ENCODE measurements at regions not wholly inside any gene's neighbourhood (a gene's known extent, or its start where the extent isn't known, plus 50 kb on each side); places are given as distances from the start of the nearest gene placed in this dataset.

DNA sequence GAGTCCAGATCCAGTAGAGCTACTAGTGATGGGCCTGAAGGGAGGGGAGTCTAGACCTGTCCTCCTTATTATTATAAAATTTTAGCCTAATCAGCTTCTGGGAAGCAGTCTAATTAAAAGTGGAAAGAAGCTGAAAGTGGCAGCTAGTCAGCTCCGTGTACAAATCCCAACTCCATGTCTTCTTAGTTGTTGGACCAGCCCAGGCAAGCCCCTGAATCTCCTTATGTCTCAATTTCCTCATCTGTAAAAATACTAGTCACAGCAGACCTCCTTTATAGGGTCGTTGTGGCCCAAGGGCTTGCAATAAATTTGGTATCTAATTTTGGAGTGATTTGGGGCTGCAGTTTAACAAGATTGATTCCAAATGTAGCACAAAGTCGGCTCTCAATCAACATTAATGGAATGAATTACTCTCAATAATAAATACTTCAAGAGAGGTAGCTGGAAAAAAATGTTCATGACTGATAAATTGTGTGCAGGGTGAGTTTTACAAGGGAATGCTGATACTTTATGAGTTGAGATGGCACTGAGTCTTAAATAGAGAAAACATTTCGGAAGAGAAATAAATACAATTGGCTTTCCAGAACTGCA is 118.3 kb upstream of the NDUFV2 start:
- TF ChIP-seq, protein P1, sequence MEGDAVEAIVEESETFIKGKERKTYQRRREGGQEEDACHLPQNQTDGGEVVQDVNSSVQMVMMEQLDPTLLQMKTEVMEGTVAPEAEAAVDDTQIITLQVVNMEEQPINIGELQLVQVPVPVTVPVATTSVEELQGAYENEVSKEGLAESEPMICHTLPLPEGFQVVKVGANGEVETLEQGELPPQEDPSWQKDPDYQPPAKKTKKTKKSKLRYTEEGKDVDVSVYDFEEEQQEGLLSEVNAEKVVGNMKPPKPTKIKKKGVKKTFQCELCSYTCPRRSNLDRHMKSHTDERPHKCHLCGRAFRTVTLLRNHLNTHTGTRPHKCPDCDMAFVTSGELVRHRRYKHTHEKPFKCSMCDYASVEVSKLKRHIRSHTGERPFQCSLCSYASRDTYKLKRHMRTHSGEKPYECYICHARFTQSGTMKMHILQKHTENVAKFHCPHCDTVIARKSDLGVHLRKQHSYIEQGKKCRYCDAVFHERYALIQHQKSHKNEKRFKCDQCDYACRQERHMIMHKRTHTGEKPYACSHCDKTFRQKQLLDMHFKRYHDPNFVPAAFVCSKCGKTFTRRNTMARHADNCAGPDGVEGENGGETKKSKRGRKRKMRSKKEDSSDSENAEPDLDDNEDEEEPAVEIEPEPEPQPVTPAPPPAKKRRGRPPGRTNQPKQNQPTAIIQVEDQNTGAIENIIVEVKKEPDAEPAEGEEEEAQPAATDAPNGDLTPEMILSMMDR (IDR thresholded peaks at IDR 0.05; ENCODE audit: insufficient read depth, low read length), result no peak
- TF ChIP-seq REST (IDR thresholded peaks at IDR 0.05; ENCODE audit: insufficient replicate concordance, low read depth) (no peak), POLR2AphosphoS5 (IDR thresholded peaks at IDR 0.05; ENCODE audit: low read depth) (no peak), GABPA (IDR thresholded peaks at IDR 0.05; ENCODE audit: low read depth) (no peak)

Measured in HL-60 (cell line).